SK-N-SH (cell line): ENCODE measurements at regions not wholly inside any gene's neighbourhood (a gene's known extent, or its start where the extent isn't known, plus 50 kb on each side); places are given as distances from the start of the nearest gene placed in this dataset.

Source experiments
- EZH2phosphoT487 ChIP-seq: fragments of 200-600 bp; sonication (generic); IDR thresholded peaks from 2 replicates; pipeline ENCODE4 v1.6.1; 2017; ENCODE audit warnings: low read depth, mixed run types, mild to moderate bottlenecking, antibody characterized with exemption, moderate library complexity, borderline replicate concordance
- GABPA ChIP-seq: IDR thresholded peaks from 2 replicates; pipeline ENCODE4 v1.4.0; 2012; ENCODE audit warnings: low read depth, mild to moderate bottlenecking
- PBX3 ChIP-seq: IDR thresholded peaks from 2 replicates; pipeline ENCODE4; 2012
- POLR2AphosphoS5 ChIP-seq: IDR thresholded peaks from 2 replicates; pipeline ENCODE4 v1.6.1; 2012; ENCODE audit warnings: low read depth, low read length
- REST ChIP-seq: IDR thresholded peaks from 2 replicates; pipeline ENCODE4 v1.6.1; 2012; ENCODE audit warnings: mild to moderate bottlenecking, low read depth, low read length, moderate library complexity
- TAF1 ChIP-seq: IDR thresholded peaks from 2 replicates; pipeline ENCODE4 v1.6.1; 2012; ENCODE audit warnings: low read depth, mild to moderate bottlenecking, low read length, moderate library complexity, borderline replicate concordance
- TCF12 ChIP-seq: IDR thresholded peaks from 2 replicates; pipeline ENCODE4 v1.4.0; 2012
- TF ChIP-seq, protein P1 (sequence below): fragments of 200-600 bp; sonication (generic); IDR thresholded peaks from 2 replicates; pipeline ENCODE4 v1.6.1; 2017; ENCODE audit warnings: antibody characterized with exemption, mild to moderate bottlenecking, moderate library complexity
- TF ChIP-seq, protein P2 (sequence below): fragments of 150-350 bp; IDR thresholded peaks from 2 replicates; pipeline ENCODE4 v1.6.1; 2017; ENCODE audit warnings: antibody characterized with exemption, low read length, low read depth, borderline replicate concordance

DNA sequence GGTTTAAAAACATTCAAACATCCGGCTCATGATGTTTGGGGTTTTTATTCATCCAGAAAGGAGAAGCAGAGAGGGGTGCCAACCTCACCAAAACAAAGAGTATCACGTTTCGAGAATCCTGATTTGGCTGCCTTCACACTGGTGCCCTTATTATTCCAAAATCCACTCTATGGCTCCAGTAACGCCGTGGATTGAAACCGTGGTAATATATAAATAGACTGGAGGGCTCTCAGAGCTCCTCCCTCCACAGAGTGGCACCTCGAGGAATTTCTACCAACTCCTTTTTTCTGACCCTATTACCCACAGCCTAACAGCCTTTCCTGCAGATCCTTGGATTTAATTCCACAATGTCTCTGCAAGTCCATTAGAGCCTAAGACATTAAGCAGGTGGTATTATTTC, 353.6 kb downstream of the CRPPA start:
- TF ChIP-seq TAF1 (no peak), REST (no peak), POLR2AphosphoS5 (no peak), EZH2phosphoT487 (no peak), GABPA (no peak), TCF12 (no peak), PBX3 (no peak)
- TF ChIP-seq, protein P1, sequence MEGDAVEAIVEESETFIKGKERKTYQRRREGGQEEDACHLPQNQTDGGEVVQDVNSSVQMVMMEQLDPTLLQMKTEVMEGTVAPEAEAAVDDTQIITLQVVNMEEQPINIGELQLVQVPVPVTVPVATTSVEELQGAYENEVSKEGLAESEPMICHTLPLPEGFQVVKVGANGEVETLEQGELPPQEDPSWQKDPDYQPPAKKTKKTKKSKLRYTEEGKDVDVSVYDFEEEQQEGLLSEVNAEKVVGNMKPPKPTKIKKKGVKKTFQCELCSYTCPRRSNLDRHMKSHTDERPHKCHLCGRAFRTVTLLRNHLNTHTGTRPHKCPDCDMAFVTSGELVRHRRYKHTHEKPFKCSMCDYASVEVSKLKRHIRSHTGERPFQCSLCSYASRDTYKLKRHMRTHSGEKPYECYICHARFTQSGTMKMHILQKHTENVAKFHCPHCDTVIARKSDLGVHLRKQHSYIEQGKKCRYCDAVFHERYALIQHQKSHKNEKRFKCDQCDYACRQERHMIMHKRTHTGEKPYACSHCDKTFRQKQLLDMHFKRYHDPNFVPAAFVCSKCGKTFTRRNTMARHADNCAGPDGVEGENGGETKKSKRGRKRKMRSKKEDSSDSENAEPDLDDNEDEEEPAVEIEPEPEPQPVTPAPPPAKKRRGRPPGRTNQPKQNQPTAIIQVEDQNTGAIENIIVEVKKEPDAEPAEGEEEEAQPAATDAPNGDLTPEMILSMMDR: no peak
- TF ChIP-seq, protein P2, sequence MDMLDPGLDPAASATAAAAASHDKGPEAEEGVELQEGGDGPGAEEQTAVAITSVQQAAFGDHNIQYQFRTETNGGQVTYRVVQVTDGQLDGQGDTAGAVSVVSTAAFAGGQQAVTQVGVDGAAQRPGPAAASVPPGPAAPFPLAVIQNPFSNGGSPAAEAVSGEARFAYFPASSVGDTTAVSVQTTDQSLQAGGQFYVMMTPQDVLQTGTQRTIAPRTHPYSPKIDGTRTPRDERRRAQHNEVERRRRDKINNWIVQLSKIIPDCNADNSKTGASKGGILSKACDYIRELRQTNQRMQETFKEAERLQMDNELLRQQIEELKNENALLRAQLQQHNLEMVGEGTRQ: no peak
